ENCODE measurements at regions not wholly inside any gene's neighbourhood (a gene's known extent, or its start where the extent isn't known, plus 50 kb on each side); places are given as distances from the start of the nearest gene placed in this dataset.

GRCh38 chr6:14610141-14610540 lies 492.6 kb downstream of the CD83 start:
- no peak for DNase-seq (ENCODE audit: low read depth)

DNA sequence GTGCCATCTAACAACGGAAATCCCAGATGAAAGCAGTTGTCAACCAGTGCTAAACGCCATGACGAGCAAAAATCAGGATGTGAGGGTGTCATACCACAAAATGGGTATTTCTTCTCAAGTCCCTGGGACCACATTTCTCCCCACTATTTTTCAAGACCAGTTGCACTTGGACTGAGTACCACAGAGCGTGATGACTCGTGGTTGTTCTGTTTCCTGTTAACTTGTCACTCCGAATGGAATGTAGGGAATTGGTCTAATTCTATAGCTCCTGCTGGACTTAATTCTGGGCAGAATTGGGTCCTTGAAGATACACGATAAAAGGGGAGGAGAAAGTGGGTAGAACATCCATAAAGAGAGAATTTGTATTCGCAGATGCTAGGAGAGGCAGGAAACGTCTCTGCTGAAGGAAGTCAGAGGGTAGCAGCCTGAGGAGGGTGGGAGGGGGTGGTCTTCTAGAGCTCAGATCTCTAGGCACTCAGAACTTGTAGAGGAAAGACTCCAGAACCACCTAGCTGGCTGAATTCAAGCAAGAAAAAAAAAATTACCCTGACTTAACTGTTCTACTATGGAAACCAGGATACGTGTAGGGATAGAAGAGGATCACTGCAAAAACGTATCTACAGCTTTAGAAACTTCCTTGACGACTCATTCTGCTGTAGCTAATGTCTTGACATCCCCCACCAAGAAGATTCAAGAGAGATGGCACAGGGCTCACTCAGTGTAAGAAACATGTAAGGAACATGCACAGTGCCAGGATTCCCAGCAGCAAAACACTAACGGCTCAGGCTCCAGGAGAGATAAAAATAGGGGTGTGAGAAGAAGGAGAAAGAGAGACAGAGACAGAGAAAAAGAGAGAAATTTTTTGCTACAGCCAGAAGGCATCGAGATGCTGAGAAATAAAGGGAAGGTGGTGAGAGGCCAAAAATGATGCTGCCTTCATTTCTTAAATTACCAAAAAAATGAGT lies 494.7 kb downstream of the CD83 start:
- peak; percentile 28 for DNase-seq (ENCODE audit: low read depth)

DNA sequence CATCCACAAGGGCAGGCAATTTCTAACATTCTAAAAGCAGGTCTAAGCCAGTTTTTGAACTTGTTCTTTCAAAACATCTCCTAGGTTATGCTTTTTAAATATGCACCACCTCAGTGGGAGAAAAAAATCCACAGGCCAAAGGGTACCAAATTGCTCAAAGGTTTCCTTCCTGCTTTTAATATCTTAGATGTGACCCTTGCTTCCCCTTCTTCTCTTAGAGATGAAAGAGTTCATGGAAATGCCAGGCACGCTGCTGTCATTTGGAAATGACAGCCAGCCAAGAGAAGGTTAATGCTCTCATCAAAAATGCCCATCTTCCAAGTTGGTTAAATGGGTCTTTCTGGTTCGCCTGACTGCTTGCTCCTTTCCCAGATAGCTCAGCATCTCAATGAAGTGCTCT lies 497.1 kb downstream of the CD83 start:
- DNase-seq (ENCODE audit: low read depth): no peak

GRCh38 chr6:14616656-14617055 lies 499.1 kb downstream of the CD83 start:
- no peak for DNase-seq (ENCODE audit: low read depth)

GRCh38 chr6:14618759-14619418 lies 501.3 kb downstream of the CD83 start:
- no peak for DNase-seq (ENCODE audit: low read depth)

DNA sequence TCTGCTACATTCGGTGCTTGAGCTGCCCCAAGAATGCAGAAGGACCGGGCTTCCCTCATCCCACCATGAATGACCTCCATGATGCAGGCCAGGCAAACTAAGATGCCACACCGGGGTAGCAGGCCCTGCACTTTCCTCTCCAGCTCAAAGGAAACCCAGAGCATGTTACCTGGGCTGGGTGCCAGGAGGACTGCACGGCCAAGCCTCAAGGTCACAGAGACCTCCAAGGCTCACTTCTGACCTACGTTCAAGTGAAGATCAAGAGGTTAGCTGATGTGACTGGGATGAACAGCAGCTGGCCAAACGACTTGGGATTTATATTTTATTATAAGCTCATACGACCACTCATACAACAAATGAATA lies 501.8 kb downstream of the CD83 start:
- DNase-seq (ENCODE audit: low read depth): no peak

- no peak for DNase-seq (ENCODE audit: low read depth)
Measured at GRCh38 chr6:14620522-14620921, 502.9 kb downstream of the CD83 start.

DNA sequence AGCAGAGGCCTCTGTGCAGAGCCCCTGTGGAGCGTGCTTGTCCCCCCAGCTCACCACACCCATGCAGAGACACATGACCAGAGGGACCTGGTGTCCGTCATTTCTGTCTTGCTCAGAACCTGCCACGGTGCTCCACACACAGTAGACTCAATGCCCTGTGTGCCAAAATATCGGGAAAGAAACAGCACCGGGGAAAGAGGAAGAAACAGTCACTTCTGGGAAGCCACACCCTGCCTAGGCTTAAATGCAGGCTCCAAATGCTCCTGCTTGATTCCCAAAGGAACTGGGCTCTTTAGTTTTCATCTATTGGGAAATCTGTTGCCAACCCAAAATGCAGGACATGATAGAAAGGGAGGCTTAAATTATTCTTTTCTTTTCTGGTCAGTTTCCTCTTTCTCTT lies 503.9 kb downstream of the CD83 start:
- DNase-seq (ENCODE audit: low read depth): no peak

- DNase-seq (ENCODE audit: low read depth): no peak
Measured at GRCh38 chr6:14622085-14622484, 504.5 kb downstream of the CD83 start.

- DNase-seq (ENCODE audit: low read depth): no peak
Measured at GRCh38 chr6:14622909-14623505, 505.4 kb downstream of the CD83 start.

- DNase-seq (ENCODE audit: low read depth): no peak
Measured at GRCh38 chr6:14625173-14625895, 507.8 kb downstream of the CD83 start.

- DNase-seq (ENCODE audit: low read depth): no peak
Measured at GRCh38 chr6:14626556-14626955, 509.0 kb downstream of the CD83 start.

DNA sequence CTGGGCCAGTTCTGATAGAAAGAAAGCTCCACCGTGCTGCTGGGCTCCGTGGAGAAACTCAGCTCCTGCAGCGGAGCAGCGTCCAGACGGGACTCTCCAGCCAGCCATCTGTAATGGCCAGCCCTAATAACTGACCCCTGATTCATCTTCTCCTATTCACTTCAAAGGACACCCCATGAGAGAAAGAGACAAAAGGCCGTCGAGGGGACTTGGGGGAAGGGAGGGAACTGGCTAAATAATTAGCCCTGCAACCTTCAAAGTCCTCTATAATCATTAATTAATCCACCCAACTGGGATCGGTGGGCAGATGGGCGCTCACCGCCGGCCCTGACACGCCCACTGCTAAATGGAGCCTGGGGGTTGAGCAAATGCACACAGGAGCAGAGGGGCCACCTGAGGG lies 512.4 kb downstream of the CD83 start:
- DNase-seq (ENCODE audit: low read depth): no peak

DNA sequence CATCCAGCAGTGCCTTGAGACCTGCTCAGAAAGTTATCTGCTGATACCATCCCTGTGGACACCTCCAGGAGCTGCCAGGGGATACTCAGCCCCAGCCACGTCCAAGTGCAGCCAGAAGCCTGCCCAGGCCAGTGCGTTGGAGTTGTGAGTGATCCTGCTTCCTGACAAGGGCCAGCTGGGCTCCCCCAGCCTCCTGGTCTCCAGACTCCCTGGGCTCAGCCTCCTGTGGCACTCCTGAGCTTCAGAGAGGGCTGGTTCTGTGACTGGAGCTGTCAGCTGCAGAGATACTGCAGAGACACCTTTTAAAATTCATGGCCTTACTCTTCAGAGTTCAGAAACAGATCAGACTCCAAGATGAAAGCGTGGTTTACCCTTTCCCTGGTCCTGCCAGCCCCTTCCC lies 515.9 kb downstream of the CD83 start:
- DNase-seq (ENCODE audit: low read depth): no peak

GRCh38 chr6:14634072-14634471 lies 516.5 kb downstream of the CD83 start:
- DNase-seq (ENCODE audit: low read depth): no peak

- no peak for DNase-seq (ENCODE audit: low read depth)
Measured at GRCh38 chr6:14635195-14635594, 517.6 kb downstream of the CD83 start.

DNA sequence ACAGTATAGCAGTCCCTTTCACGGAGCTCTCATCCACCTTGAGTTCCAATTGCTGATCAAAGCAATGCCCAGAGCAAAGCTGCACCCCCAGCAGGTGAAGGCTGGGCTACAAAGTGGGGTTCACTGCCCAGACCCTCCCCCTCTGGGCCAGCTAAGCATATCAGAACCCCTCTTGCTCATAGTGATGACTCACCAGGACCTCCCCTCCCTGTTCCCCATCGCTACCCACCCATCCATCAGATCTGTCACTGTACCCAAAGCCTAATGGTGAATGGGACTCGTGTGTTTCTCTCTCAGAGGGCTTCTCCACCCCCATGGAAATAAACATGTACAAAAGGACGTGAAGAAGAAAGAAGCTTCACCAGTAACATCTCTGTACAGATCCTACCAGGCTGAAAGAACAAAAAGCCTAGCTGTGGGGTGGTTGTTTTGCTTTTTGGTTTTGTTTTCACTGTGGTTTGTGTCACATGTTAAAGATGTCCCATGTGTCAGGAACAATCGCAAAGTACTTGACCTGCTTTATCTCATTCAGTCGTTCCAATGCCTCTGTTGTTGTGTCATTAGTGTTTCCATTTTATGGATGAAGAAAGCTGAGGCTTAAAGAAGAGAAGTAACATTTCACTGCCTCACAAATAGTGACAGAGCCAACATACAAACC lies 518.5 kb downstream of the CD83 start:
- DNase-seq (ENCODE audit: low read depth): no peak

DNA sequence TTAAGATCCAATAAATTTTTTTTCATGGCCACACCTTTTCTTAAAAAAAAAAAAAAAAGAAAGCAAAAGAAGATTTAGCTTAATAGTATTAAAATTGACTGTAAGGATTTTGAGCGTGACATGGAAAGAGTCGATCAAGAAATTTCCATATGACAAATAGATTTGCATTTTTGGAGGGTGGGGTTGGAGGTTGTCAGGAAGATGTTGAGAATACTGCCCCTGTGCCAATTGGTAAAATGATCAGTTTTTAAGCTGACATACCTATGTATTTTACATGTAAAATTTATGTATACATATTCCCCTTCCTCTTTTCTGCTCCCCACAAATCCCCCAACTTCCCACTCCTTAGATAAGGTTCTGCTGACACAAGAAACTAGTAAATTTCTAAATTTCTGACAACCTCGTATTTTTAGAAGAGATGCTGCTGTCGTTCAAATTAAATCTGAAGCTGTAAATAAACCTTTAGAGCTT lies 520.9 kb downstream of the CD83 start:
- DNase-seq (ENCODE audit: low read depth): no peak

DNA sequence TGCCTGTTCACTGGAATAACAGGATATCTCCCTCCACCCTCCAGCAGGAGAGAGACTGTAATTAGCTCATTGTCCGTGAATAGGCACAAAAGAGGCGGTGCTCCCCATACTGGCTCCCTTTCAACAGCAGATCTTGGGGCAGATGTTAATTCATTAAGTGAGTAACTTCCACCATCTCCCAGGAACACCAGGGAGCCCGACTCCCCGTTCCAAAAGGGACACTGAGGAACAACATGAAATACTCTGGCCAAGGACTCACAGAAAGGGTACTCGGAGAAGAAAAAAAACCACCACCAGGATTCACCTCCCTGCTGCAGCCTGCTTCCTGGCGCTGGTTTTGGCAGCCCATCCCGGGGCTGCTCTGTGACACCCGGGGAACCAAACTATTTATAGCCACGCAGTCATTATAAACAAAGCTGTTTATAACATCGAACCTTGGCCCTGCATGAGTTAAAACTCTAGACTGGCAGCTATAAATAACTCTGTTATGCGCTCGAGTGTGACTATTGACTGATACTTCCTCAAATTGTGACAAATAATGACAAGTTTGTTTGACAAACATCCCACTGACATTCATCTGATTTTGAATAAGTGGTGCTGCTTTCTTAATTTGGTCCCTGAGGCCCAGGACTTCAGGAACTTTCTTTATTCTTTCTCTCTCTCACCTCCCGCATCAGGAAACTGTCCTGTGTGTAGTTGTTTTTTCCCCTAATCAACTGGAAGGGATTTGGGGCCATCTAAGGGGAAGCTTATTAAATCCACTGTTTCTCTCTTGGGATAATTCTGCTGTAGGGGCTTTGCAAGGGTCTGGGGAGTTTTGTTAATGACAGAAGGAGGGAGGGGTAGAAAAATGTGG lies 521.6 kb downstream of the CD83 start:
- no peak for DNase-seq (ENCODE audit: low read depth)

DNA sequence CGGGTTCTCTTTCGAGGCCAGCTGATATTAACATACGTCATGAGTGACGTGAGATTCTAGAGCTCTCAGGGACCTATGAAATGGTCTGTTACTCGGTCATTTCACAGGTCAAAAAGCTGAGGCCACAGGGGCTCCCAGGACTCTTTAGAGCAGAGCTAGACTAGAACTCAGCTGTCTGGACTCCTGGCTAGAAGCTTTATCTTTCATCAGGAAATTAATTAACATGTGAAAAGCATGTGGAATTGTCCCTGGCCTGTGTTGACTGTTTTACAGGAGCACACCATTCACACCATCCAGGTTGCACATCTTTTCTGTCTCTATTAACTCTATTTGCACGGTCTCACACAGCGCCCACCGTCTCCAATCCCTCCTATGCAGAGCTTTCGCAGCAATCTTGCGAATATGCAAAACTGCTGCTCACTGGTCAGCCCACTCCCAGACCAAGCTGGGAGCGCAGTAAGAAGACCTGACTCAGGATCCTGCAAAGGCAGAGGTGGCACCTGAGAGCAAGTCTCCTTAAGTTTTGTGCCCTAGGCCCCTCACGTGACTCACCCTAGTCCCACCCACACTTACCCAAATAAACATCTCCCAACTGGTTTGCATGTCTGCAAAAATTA lies 522.5 kb downstream of the CD83 start:
- no peak for DNase-seq (ENCODE audit: low read depth)

All from GM04503 (cell line).